ENCODE measurements at regions not wholly inside any gene's neighbourhood (a gene's known extent, or its start where the extent isn't known, plus 50 kb on each side); places are given as distances from the start of the nearest gene placed in this dataset.

DNA sequence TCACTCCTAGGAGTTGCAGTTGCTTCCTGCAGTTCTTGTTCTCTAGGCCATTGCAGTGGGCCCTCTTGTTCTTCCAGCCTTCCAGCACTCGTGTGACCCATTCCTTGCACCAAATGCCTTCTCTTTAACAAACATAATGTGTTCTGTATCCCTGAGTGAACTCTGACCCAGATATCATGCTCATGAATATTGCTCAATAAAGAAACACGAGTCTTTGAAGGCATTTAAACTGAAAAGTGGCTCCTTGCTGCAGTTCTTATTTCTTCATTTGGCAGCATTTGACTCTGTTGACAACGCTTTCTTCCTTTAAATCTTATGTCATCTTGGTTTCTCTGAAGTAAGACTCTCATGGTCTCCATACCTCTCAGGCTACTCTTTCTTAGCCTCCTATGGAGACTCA, 100.7 kb upstream of the PDE4B start:
- Histone ChIP-seq H3K4me3 (ENCODE audit: low read length) (no peak overlapping the region), H3K27ac (ENCODE audit: low read length) (no peak overlapping the region), H3K4me1 (ENCODE audit: control insufficient read depth, insufficient read depth, low read length) (peaks cover 31% of the 10 kb centered on the region), H3K36me3 (ENCODE audit: control insufficient read depth, insufficient read depth, low read length) (no peaks in the 10 kb centered on the region), H3K9me3 (ENCODE audit: control insufficient read depth, low read depth, low read length) (no peaks in the 10 kb centered on the region), H3K27me3 (ENCODE audit: control insufficient read depth, insufficient read depth, low read length) (no peaks in the 10 kb centered on the region)
- peak; percentile 11 to 54 for DNase-seq
- WGBS (ENCODE audit: insufficient coverage, low lambda C conversion rate), result 67% methylated on average over 1 of the region's 3 CpGs

DNA sequence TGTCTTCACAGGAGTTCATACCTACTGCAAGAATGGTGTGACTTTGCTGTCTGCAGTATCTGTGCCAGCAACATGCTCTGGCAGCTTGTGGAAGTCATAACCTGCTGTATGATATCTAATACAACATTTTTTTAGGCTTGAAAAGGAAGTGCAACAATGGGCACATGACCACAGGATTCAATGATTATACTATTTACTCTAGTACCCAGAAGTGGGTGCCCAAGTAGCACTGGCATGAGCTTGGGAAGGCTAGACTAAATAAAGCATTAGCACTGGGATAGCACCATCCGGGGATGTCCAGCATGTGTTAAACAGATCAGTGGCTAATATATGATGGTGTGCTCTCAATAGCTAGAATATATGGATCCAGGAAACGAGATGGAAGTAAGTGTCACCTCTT, 98.6 kb upstream of the PDE4B start:
- no CpG with 5 or more reads among the region's 2 CpGs for WGBS (ENCODE audit: insufficient coverage, low lambda C conversion rate)
- Histone ChIP-seq H3K4me1 (ENCODE audit: control insufficient read depth, insufficient read depth, low read length) (peaks cover 16% of the 10 kb centered on the region), H3K27ac (ENCODE audit: low read length) (no peak overlapping the region), H3K9me3 (ENCODE audit: control insufficient read depth, low read depth, low read length) (no peaks in the 10 kb centered on the region), H3K4me3 (ENCODE audit: low read length) (no peak overlapping the region), H3K27me3 (ENCODE audit: control insufficient read depth, insufficient read depth, low read length) (no peaks in the 10 kb centered on the region), H3K36me3 (ENCODE audit: control insufficient read depth, insufficient read depth, low read length) (no peaks in the 10 kb centered on the region)
- DNase-seq, result no peak

DNA sequence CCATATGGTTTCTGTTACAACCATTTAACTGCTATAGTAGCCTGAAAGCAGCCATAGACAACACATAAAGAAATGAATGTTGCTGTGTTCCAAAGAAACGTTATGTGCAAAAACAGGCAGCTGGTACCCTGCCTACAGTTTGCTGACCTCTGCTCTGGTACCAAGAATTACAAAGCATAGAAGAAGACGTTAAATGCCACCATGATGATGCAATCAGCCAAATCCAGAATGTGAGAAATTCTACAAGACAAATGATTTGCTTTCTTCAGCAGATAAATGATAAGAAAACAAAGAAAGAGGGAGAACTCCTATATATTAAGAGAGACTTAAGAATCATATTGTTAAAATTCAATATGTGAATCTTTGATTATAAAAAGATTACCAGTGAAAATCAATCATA, 97.8 kb upstream of the PDE4B start:
- Histone ChIP-seq H3K9me3 (ENCODE audit: control insufficient read depth, low read depth, low read length) (no peaks in the 10 kb centered on the region), H3K27me3 (ENCODE audit: control insufficient read depth, insufficient read depth, low read length) (no peaks in the 10 kb centered on the region), H3K4me1 (ENCODE audit: control insufficient read depth, insufficient read depth, low read length) (peaks cover 11% of the 10 kb centered on the region), H3K27ac (ENCODE audit: low read length) (no peak overlapping the region), H3K4me3 (ENCODE audit: low read length) (no peak overlapping the region), H3K36me3 (ENCODE audit: control insufficient read depth, insufficient read depth, low read length) (no peaks in the 10 kb centered on the region)
- no peak for DNase-seq
- 89% methylated on average over 1 of the region's 2 CpGs for WGBS (ENCODE audit: insufficient coverage, low lambda C conversion rate)

DNA sequence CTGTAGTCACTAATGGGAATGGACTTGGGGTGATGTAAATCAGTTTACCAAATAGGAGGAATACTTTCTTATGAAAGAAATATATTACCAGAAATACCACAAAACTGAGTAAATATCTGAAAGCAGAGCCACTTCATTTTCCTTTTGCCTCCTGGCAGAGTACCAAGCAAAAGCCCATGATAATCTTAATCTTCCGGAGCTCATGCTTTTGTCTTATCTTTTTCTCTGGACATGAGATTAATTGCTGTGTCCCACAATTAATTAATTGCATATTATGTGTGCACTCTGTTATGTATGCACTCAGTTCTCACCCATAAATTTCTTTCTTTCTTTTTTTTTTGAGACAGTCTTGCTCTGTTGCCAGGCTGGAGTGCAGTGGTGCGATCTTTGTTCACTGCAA, 94.1 kb upstream of the PDE4B start:
- 50% methylated on average over 1 of the region's 2 CpGs for WGBS (ENCODE audit: insufficient coverage, low lambda C conversion rate)
- no peaks in the 10 kb centered on the region for H3K4me1 ChIP-seq (ENCODE audit: control insufficient read depth, insufficient read depth, low read length)
- DNase-seq, result no peak
- no peak overlapping the region for H3K4me3 ChIP-seq (ENCODE audit: low read length)
- H3K27me3 ChIP-seq (ENCODE audit: control insufficient read depth, insufficient read depth, low read length), result no peaks in the 10 kb centered on the region
- H3K27ac ChIP-seq (ENCODE audit: low read length), result no peak overlapping the region
- no peaks in the 10 kb centered on the region for H3K9me3 ChIP-seq (ENCODE audit: control insufficient read depth, low read depth, low read length)
- no peaks in the 10 kb centered on the region for H3K36me3 ChIP-seq (ENCODE audit: control insufficient read depth, insufficient read depth, low read length)

DNA sequence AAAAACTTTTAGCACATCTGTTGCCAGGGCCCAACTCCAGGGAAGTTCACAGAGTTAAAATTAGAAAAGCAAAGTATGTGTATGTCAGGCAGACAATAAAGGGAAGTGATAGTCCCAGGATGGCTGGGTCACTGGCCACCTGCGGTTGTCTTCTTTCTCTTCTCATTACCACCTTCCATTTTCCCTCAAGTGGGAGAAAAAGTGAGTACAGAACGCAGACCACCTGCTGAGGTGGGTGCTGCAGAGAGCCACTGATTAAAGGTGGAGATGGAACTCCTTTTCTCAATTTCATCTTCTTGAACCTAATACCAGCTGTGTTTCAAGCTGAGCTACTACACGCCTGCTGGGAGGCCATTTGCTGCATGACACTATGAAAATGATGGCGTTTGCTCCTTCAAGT, 88.8 kb upstream of the PDE4B start:
- DNase-seq, result no peak
- H3K4me3 ChIP-seq (ENCODE audit: low read length), result no peak overlapping the region
- H3K4me1 ChIP-seq (ENCODE audit: control insufficient read depth, insufficient read depth, low read length), result no peaks in the 10 kb centered on the region
- WGBS (ENCODE audit: insufficient coverage, low lambda C conversion rate), result 100% methylated on average over 1 of the region's 4 CpGs
- H3K36me3 ChIP-seq (ENCODE audit: control insufficient read depth, insufficient read depth, low read length), result no peaks in the 10 kb centered on the region
- no peak overlapping the region for H3K27ac ChIP-seq (ENCODE audit: low read length)
- H3K27me3 ChIP-seq (ENCODE audit: control insufficient read depth, insufficient read depth, low read length), result peaks cover 3% of the 10 kb centered on the region
- H3K9me3 ChIP-seq (ENCODE audit: control insufficient read depth, low read depth, low read length), result no peaks in the 10 kb centered on the region

DNA sequence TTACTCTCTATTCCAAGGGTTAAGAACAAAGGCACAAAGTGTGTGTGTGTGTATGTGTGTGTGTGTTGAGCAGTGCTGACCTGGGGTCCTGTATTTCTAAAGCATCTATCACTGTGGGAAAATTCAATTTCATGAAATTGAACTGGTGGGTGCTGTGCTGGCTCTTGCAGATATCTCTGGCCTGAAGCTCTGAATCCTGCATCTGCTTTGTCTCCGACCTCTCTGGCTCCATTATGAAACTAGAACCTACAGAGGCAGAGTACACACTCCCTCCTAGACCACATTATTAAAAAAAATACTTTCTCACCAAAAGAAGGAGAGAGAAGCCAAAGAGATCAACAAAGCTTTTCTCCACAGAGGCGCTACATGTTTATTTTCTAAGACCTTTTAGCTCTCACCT, 88.4 kb upstream of the PDE4B start:
- H3K4me1 ChIP-seq (ENCODE audit: control insufficient read depth, insufficient read depth, low read length), result no peaks in the 10 kb centered on the region
- H3K9me3 ChIP-seq (ENCODE audit: control insufficient read depth, low read depth, low read length), result no peaks in the 10 kb centered on the region
- peaks cover 3% of the 10 kb centered on the region for H3K27me3 ChIP-seq (ENCODE audit: control insufficient read depth, insufficient read depth, low read length)
- H3K4me3 ChIP-seq (ENCODE audit: low read length), result no peak overlapping the region
- no CpG with 5 or more reads among the region's 2 CpGs for WGBS (ENCODE audit: insufficient coverage, low lambda C conversion rate)
- no peak overlapping the region for H3K27ac ChIP-seq (ENCODE audit: low read length)
- no peaks in the 10 kb centered on the region for H3K36me3 ChIP-seq (ENCODE audit: control insufficient read depth, insufficient read depth, low read length)
- no peak for DNase-seq

DNA sequence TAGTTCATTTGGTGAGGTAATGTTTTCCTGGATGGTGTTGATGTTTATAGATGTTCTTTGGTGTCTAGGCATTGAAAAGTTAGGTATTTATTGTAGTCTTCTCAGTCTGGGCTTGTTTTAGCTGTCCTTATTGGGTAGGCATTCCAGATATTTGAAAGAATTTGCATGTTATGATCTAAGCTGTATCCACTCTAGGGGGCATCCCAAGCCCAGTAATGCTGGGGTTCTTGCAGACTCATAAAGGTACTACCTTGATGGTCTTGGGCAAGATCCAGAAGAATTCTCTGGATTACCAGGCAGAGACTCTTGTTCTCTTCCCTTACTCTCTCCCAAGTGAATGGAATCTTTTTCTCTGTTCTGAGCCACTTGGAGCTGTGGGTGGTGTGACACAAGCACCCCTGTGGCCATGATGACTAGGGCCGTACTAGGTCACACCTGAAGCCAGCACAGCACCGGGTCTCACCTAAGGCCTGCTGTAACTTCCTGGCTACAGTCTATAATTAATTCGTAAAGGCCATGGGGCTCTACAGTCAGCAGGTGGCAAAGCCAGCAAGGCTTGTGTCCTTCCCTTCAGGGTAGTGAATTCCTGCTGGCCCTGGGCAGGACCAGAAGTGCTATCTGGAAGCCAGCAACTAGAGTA, 74.8 kb upstream of the PDE4B start:
- H3K4me1 ChIP-seq (ENCODE audit: control insufficient read depth, insufficient read depth, low read length), result no peaks in the 10 kb centered on the region
- no peaks in the 10 kb centered on the region for H3K27me3 ChIP-seq (ENCODE audit: control insufficient read depth, insufficient read depth, low read length)
- no peak for DNase-seq
- H3K27ac ChIP-seq (ENCODE audit: low read length), result no peak overlapping the region
- H3K36me3 ChIP-seq (ENCODE audit: control insufficient read depth, insufficient read depth, low read length), result no peaks in the 10 kb centered on the region
- no peak overlapping the region for H3K4me3 ChIP-seq (ENCODE audit: low read length)
- no peaks in the 10 kb centered on the region for H3K9me3 ChIP-seq (ENCODE audit: control insufficient read depth, low read depth, low read length)
- WGBS (ENCODE audit: insufficient coverage, low lambda C conversion rate), result no CpG with 5 or more reads among the region's 3 CpGs

DNA sequence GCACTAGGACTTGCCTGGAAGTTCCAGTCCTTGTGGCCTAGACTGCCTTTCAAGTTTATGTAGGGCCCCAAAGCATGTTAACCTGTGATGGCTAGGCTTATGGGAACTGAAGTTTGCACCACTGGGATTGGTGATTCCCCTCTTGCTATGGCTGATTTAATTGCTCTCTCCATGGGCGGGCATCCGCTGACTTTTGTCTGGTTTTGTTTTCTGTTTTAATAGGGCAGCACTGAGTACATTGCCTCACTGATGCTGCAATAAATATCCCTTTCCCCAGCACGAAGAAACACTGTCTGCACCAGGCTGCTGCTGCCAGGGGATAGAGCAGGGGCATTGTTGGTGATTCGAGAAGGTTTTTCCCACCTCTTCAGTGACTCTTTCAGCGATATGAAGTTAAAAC, 73.3 kb upstream of the PDE4B start:
- no CpG with 5 or more reads among the region's 5 CpGs for WGBS (ENCODE audit: insufficient coverage, low lambda C conversion rate)
- no peak for DNase-seq
- no peaks in the 10 kb centered on the region for H3K9me3 ChIP-seq (ENCODE audit: control insufficient read depth, low read depth, low read length)
- no peak overlapping the region for H3K4me3 ChIP-seq (ENCODE audit: low read length)
- no peak overlapping the region for H3K27ac ChIP-seq (ENCODE audit: low read length)
- H3K27me3 ChIP-seq (ENCODE audit: control insufficient read depth, insufficient read depth, low read length), result no peaks in the 10 kb centered on the region
- H3K4me1 ChIP-seq (ENCODE audit: control insufficient read depth, insufficient read depth, low read length), result no peaks in the 10 kb centered on the region
- no peaks in the 10 kb centered on the region for H3K36me3 ChIP-seq (ENCODE audit: control insufficient read depth, insufficient read depth, low read length)

DNA sequence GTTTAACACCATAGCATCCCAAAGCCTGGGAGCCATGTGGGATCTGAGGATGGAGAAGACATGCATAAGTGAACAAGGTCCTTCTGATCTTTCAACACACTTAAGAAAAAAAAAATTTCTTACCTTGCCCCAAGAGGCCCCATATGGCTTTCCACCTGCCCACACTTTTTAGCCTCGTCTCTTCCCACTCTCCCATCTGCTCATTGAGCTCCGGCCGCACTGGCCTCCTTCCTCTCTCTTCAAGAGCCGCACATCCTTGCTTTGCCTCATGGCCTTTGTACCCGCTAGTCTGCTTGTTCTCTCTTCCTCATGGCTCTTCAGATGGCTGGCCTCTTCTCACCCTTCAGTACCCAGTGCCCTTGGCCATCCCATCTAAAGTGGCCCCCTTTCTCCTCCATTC, 70.2 kb upstream of the PDE4B start:
- Histone ChIP-seq H3K4me1 (ENCODE audit: control insufficient read depth, insufficient read depth, low read length) (no peaks in the 10 kb centered on the region), H3K27me3 (ENCODE audit: control insufficient read depth, insufficient read depth, low read length) (no peaks in the 10 kb centered on the region), H3K9me3 (ENCODE audit: control insufficient read depth, low read depth, low read length) (no peaks in the 10 kb centered on the region), H3K27ac (ENCODE audit: low read length) (no peak overlapping the region), H3K36me3 (ENCODE audit: control insufficient read depth, insufficient read depth, low read length) (no peaks in the 10 kb centered on the region), H3K4me3 (ENCODE audit: low read length) (no peak overlapping the region)
- DNase-seq, result no peak
- 100% methylated on average over 4 of the region's 5 CpGs for whole genome bisulfite sequencing (ENCODE audit: insufficient coverage, low lambda C conversion rate)

DNA sequence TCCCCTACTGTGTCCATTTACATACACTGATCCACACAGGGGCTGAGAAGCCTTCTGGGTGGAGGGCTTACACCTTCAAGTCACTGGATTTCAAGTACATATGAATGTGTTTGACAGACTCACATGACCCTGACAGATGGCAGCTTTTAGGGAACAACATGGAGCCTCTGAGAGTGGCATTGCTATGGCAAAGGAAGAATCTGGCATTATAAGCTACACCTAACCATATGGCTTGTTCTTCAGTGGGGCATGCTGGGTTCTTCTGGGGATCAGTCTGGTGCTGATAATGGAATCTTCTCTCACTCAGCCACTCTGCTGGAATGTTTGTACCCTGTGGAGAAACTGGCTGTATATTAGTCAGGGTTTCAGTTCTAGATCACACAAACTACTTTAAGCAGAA, 68.5 kb upstream of the PDE4B start:
- H3K36me3 ChIP-seq (ENCODE audit: control insufficient read depth, insufficient read depth, low read length), result no peaks in the 10 kb centered on the region
- H3K4me3 ChIP-seq (ENCODE audit: low read length), result no peak overlapping the region
- no peaks in the 10 kb centered on the region for H3K4me1 ChIP-seq (ENCODE audit: control insufficient read depth, insufficient read depth, low read length)
- H3K27me3 ChIP-seq (ENCODE audit: control insufficient read depth, insufficient read depth, low read length), result peaks cover 3% of the 10 kb centered on the region
- no peak overlapping the region for H3K27ac ChIP-seq (ENCODE audit: low read length)
- DNase-seq, result no peak
- no peaks in the 10 kb centered on the region for H3K9me3 ChIP-seq (ENCODE audit: control insufficient read depth, low read depth, low read length)

DNA sequence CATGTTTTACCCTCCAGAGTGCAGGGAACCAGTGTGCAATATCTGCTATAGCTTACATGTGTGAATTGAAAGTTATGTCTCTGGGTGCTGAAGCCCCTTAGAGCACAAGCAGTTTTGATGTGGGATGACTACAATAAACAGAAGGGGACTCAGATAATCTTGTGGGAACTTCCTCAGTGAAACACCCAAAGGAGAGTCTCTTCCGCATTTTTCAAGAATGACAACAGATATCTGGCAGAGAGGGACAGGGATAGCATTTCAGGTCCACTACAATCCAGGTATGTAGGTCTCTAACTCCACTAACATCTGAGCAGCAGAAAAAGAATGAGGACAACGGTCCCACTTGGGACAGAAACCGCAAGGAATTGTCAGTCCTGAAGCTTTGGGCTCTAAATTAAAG, 67.6 kb upstream of the PDE4B start:
- Histone ChIP-seq H3K27ac (ENCODE audit: low read length) (no peak overlapping the region), H3K4me1 (ENCODE audit: control insufficient read depth, insufficient read depth, low read length) (no peaks in the 10 kb centered on the region), H3K4me3 (ENCODE audit: low read length) (no peak overlapping the region), H3K36me3 (ENCODE audit: control insufficient read depth, insufficient read depth, low read length) (no peaks in the 10 kb centered on the region), H3K9me3 (ENCODE audit: control insufficient read depth, low read depth, low read length) (no peaks in the 10 kb centered on the region), H3K27me3 (ENCODE audit: control insufficient read depth, insufficient read depth, low read length) (peaks cover 3% of the 10 kb centered on the region)
- WGBS (ENCODE audit: insufficient coverage, low lambda C conversion rate), result no CpG with 5 or more reads among the region's 3 CpGs
- no peak for DNase-seq

Data from large intestine (tissue), 3 donors.